CD4-positive, alpha-beta T cell treated with Interleukin-15 for 1 hour (primary cell): ENCODE measurements at regions not wholly inside any gene's neighbourhood (a gene's known extent, or its start where the extent isn't known, plus 50 kb on each side); places are given as distances from the start of the nearest gene placed in this dataset.
A peak's percentile ranks its signal among the peaks of the same experiment; 100 is the strongest.

Experiments used
- DNase-seq: peaks from one replicate; pipeline ENCODE4 v3.0.0-alpha.2; 2020

GRCh38 chr1:221072214-221072613 lies 193.0 kb downstream of the HLX start:
- DNase-seq, result no peak

- no peak for DNase-seq
Measured at GRCh38 chr1:221074332-221074731, 195.1 kb downstream of the HLX start.

GRCh38 chr1:221075911-221076310 lies 196.7 kb downstream of the HLX start:
- no peak for DNase-seq

GRCh38 chr1:221076391-221076811 lies 197.2 kb downstream of the HLX start:
- DNase-seq, result no peak

GRCh38 chr1:221078260-221078965 lies 199.2 kb downstream of the HLX start:
- DNase-seq, result no peak

GRCh38 chr1:221083902-221084301 lies 204.7 kb downstream of the HLX start:
- no peak for DNase-seq

- no peak for DNase-seq
Measured at GRCh38 chr1:221084681-221085080, 205.4 kb downstream of the HLX start.

- DNase-seq, result no peak
Measured at GRCh38 chr1:221085701-221086375, 206.6 kb downstream of the HLX start.

- no peak for DNase-seq
Measured at GRCh38 chr1:221087919-221088318, 208.7 kb downstream of the HLX start.

GRCh38 chr1:221089273-221089672 lies 210.0 kb downstream of the HLX start:
- DNase-seq, result no peak

GRCh38 chr1:221089803-221090202 lies 210.6 kb downstream of the HLX start:
- no peak for DNase-seq

GRCh38 chr1:221093903-221094791 lies 214.9 kb downstream of the HLX start:
- DNase-seq, result no peak

- DNase-seq, result peak; percentile 28
Measured at GRCh38 chr1:221097479-221098281, 218.4 kb downstream of the HLX start.

GRCh38 chr1:221098471-221099405 lies 219.5 kb downstream of the HLX start:
- DNase-seq, result peak; percentile 20

- DNase-seq, result no peak
Measured at GRCh38 chr1:221099747-221100595, 220.7 kb downstream of the HLX start.

GRCh38 chr1:221100611-221101010 lies 221.4 kb downstream of the HLX start:
- DNase-seq, result no peak

- no peak for DNase-seq
Measured at GRCh38 chr1:221101807-221102605, 222.8 kb downstream of the HLX start.

GRCh38 chr1:221104596-221104995 lies 225.4 kb downstream of the HLX start:
- DNase-seq, result no peak

GRCh38 chr1:221105578-221105977 lies 226.3 kb downstream of the HLX start:
- no peak for DNase-seq

- DNase-seq, result no peak
Measured at GRCh38 chr1:221106616-221107015, 227.4 kb downstream of the HLX start.
